GM23338 (cell line): ENCODE measurements at regions not wholly inside any gene's neighbourhood (a gene's known extent, or its start where the extent isn't known, plus 50 kb on each side); places are given as distances from the start of the nearest gene placed in this dataset.
A peak's percentile ranks its signal among the peaks of the same experiment; 100 is the strongest.
"Not testable (repeated sequence)": the region's sequence is repeated elsewhere in the genome, so short reads cannot be mapped to it uniquely, and the experiment has no call there.

ENCODE experiments used
- ATAC-seq: fragments of 200-7000 bp; cut with Tn5 transposase; 3 replicates; pipeline ENCODE4 v1.9.1; 2020
- DNase-seq: peaks from one replicate; pipeline ENCODE4 v3.0.0-alpha.2; 2015; ENCODE audit warnings: low spot score
- H2AFZ ChIP-seq: fragments of 200-600 bp; sonication (generic); 2 replicates; pipeline ENCODE4 v1.8.0; 2016; ENCODE audit warnings: antibody characterized with exemption, mild to moderate bottlenecking, moderate library complexity
- H3F3A ChIP-seq: fragments of 200-600 bp; sonication (generic); replicated peaks from 2 replicates; pipeline ENCODE4 v1.8.0; 2017; ENCODE audit warnings: antibody characterized with exemption, mixed run types, low read depth
- H3K27ac ChIP-seq: fragments of 200-600 bp; sonication (generic); 2 replicates; pipeline ENCODE4 v1.6.1; 2016; ENCODE audit warnings: low read depth
- H3K27me3 ChIP-seq: fragments of 200-600 bp; sonication (generic); 2 replicates; pipeline ENCODE4 v1.8.0; 2016; ENCODE audit warnings: mild to moderate bottlenecking, mixed run types, moderate library complexity; ENCODE audit not compliant: insufficient read depth
- H3K36me3 ChIP-seq: fragments of 200-600 bp; sonication (generic); 2 replicates; pipeline ENCODE4 v1.8.0; 2016; ENCODE audit warnings: mild to moderate bottlenecking; ENCODE audit not compliant: insufficient read depth
- H3K4me1 ChIP-seq: fragments of 200-600 bp; sonication (generic); 2 replicates; pipeline ENCODE4 v1.8.0; 2016; ENCODE audit warnings: mild to moderate bottlenecking, moderate library complexity; ENCODE audit not compliant: insufficient read depth
- H3K4me2 ChIP-seq: fragments of 200-600 bp; sonication (generic); 2 replicates; pipeline ENCODE4 v1.7.1; 2017; ENCODE audit warnings: mixed run types
- H3K4me3 ChIP-seq: fragments of 200-600 bp; sonication (generic); 2 replicates; pipeline ENCODE4 v1.6.1; 2016; ENCODE audit warnings: mixed run types
- H3K79me2 ChIP-seq: fragments of 200-600 bp; sonication (generic); replicated peaks from 2 replicates; pipeline ENCODE4 v1.8.0; 2017; ENCODE audit warnings: mild to moderate bottlenecking; ENCODE audit not compliant: insufficient read depth
- H3K9me2 ChIP-seq: fragments of 200-600 bp; sonication (generic); 2 replicates; pipeline ENCODE4 v1.8.0; 2017; ENCODE audit not compliant: insufficient read depth
- H4K20me1 ChIP-seq: fragments of 200-600 bp; sonication (generic); replicated peaks from 2 replicates; pipeline ENCODE4 v1.8.0; 2017; ENCODE audit warnings: mild to moderate bottlenecking; ENCODE audit not compliant: insufficient read depth
- H3K27ac Mint-ChIP-seq: 2 replicates; pipeline ENCODE4 v1.8.0; 2020; ENCODE audit warnings: inconsistent platforms, mild to moderate bottlenecking, moderate library complexity, mixed read lengths
- H3K27me3 Mint-ChIP-seq: 3 replicates; pipeline ENCODE4 v1.8.0; 2022; ENCODE audit warnings: low read depth, mild to moderate bottlenecking, moderate library complexity, mixed read lengths, inconsistent platforms; ENCODE audit not compliant: insufficient read depth, poor library complexity
- H3K36me3 Mint-ChIP-seq: 3 replicates; pipeline ENCODE4 v1.8.0; 2021; ENCODE audit warnings: low read depth, mild to moderate bottlenecking, inconsistent platforms, moderate library complexity, mixed read lengths
- H3K4me1 Mint-ChIP-seq: 3 replicates; pipeline ENCODE4 v1.8.0; 2020; ENCODE audit warnings: mild to moderate bottlenecking, inconsistent platforms, mixed read lengths
- H3K4me3 Mint-ChIP-seq: 3 replicates; pipeline ENCODE4 v1.8.0; 2021; ENCODE audit warnings: moderate library complexity, mild to moderate bottlenecking, inconsistent platforms, mixed read lengths
- H3K9me3 Mint-ChIP-seq: 3 replicates; pipeline ENCODE4 v1.8.0; 2020; ENCODE audit warnings: moderate library complexity, mild to moderate bottlenecking, inconsistent platforms, mixed read lengths

DNA sequence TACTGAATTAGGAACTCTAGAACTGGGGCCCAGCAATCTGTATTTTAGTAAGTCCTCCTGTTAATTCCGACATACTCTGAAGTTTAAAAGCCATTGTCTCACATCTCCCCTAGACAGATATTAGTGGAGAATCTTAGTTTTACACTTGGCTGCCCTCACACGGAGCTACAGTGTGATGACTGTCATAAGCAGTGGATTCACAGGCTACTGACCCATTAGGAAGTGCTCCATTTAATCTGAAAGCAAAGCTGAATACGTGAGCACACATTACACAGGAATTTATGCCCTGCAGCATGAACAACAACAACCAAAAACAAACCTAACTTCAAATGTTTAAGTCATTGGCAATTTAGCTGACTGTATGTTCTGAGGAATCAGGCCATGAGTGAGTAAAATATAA is 416.4 kb upstream of the ANKRD20A1 start:
- not testable (repeated sequence) for H3K4me2 ChIP-seq, H3K79me2 ChIP-seq, H2AFZ ChIP-seq, H3K27me3 ChIP-seq, H3K27ac Mint-ChIP-seq, H3K27me3 Mint-ChIP-seq, H3K27ac ChIP-seq, H3K36me3 ChIP-seq, H4K20me1 ChIP-seq, H3F3A ChIP-seq, DNase-seq, H3K36me3 Mint-ChIP-seq, H3K9me3 Mint-ChIP-seq, H3K9me2 ChIP-seq, H3K4me1 Mint-ChIP-seq, H3K4me3 Mint-ChIP-seq, H3K4me1 ChIP-seq, ATAC-seq, H3K4me3 ChIP-seq

GRCh38 chr9:67437011-67437410 is 421.7 kb upstream of the ANKRD20A1 start:
- H4K20me1 ChIP-seq, H3K36me3 ChIP-seq, H3F3A ChIP-seq, H3K9me2 ChIP-seq, H3K4me2 ChIP-seq, H3K4me1 Mint-ChIP-seq, H3K27ac Mint-ChIP-seq, H3K27me3 Mint-ChIP-seq, H3K4me3 ChIP-seq, ATAC-seq, H3K4me1 ChIP-seq, H3K4me3 Mint-ChIP-seq, H3K27me3 ChIP-seq, H3K36me3 Mint-ChIP-seq, H3K79me2 ChIP-seq, H3K9me3 Mint-ChIP-seq, H3K27ac ChIP-seq, DNase-seq, H2AFZ ChIP-seq: not testable (repeated sequence)

GRCh38 chr9:67424881-67425280 is 432.5 kb upstream of the SPATA31A3 start:
- not testable (repeated sequence) for H3K9me3 Mint-ChIP-seq, H3K79me2 ChIP-seq, H3F3A ChIP-seq, H3K4me3 ChIP-seq, H3K4me1 Mint-ChIP-seq, H3K36me3 ChIP-seq, H3K4me1 ChIP-seq, ATAC-seq, H4K20me1 ChIP-seq, H3K9me2 ChIP-seq, H3K4me2 ChIP-seq, H3K27me3 Mint-ChIP-seq, H3K27ac ChIP-seq, H3K27me3 ChIP-seq, DNase-seq, H2AFZ ChIP-seq, H3K4me3 Mint-ChIP-seq, H3K27ac Mint-ChIP-seq, H3K36me3 Mint-ChIP-seq

- H3K4me1 Mint-ChIP-seq, H3K4me1 ChIP-seq, H3F3A ChIP-seq, H3K4me3 Mint-ChIP-seq, H3K27me3 Mint-ChIP-seq, H3K27me3 ChIP-seq, H2AFZ ChIP-seq, H3K79me2 ChIP-seq, H3K4me3 ChIP-seq, H3K36me3 Mint-ChIP-seq, H4K20me1 ChIP-seq, DNase-seq, H3K36me3 ChIP-seq, H3K9me2 ChIP-seq, H3K9me3 Mint-ChIP-seq, H3K27ac ChIP-seq, H3K27ac Mint-ChIP-seq, H3K4me2 ChIP-seq, ATAC-seq: not testable (repeated sequence)
These were observed 430.8 kb upstream of the SPATA31A3 start for GRCh38 chr9:67423049-67423728.

DNA sequence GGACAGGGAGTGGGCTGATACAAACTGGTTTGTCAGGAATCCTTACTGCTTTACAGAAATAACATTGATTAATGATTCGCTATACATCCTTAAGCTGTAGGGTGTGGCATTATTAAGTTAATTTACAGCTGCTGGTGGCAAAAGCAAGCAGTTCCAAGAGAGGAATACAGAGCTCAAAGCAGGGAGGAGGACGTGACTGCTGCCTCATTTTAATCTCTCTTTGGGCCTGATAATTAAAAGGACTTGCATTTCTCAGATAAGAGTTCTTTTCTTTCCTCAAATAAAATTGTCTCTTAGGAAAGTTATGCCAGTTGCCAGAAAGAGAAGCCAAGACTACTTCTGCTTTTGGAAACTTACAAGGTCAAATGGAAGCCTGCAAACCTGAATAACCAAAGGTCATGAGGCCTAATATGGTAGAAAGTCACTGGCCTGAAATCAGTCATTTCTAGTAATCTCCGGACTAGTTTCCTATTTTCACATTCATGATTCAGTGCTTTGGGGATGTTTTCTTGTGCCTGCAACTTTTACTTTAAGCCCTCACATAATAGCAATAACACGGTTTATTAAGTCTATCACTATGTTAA is 426.2 kb upstream of the SPATA31A3 start:
- not testable (repeated sequence) for ATAC-seq, H3K4me1 ChIP-seq, H3K27ac ChIP-seq, H3K36me3 Mint-ChIP-seq, H3K27me3 Mint-ChIP-seq, H3K4me2 ChIP-seq, H3K4me1 Mint-ChIP-seq, H3K9me3 Mint-ChIP-seq, H3K9me2 ChIP-seq, DNase-seq, H3K4me3 Mint-ChIP-seq, H3K4me3 ChIP-seq, H3K27me3 ChIP-seq, H3F3A ChIP-seq, H3K27ac Mint-ChIP-seq, H4K20me1 ChIP-seq, H3K79me2 ChIP-seq, H3K36me3 ChIP-seq, H2AFZ ChIP-seq

GRCh38 chr9:67417341-67417983 is 425.1 kb upstream of the SPATA31A3 start:
- H3K4me1 Mint-ChIP-seq, H3K36me3 ChIP-seq, H3F3A ChIP-seq, H3K4me3 ChIP-seq, H3K27me3 Mint-ChIP-seq, H3K36me3 Mint-ChIP-seq, DNase-seq, H3K79me2 ChIP-seq, H3K9me3 Mint-ChIP-seq, H3K4me1 ChIP-seq, H3K4me3 Mint-ChIP-seq, H3K27me3 ChIP-seq, H4K20me1 ChIP-seq, H3K27ac Mint-ChIP-seq, H2AFZ ChIP-seq, H3K27ac ChIP-seq, H3K9me2 ChIP-seq, H3K4me2 ChIP-seq: not testable (repeated sequence)
- ATAC-seq = peak; percentile 92
